Lung microvascular endothelial cell (primary cell): ENCODE measurements at regions not wholly inside any gene's neighbourhood (a gene's known extent, or its start where the extent isn't known, plus 50 kb on each side); places are given as distances from the start of the nearest gene placed in this dataset.
A peak's percentile ranks its signal among the peaks of the same experiment; 100 is the strongest.

Experiments used
- DNase-seq, 2 donors: peaks; one replicate each; pipeline versions ENCODE4 v3.0.0 to v3.0.0-alpha.2; 2010; ENCODE audit warnings: low read depth in 2 of 2

GRCh38 chr9:81532251-81532650 is 157.1 kb downstream of the TLE1 start:
- no peak for DNase-seq

GRCh38 chr9:81531511-81531910 is 157.8 kb downstream of the TLE1 start:
- no peak for DNase-seq

- DNase-seq: no peak
Measured at GRCh38 chr9:81530846-81531245, 158.5 kb downstream of the TLE1 start.

- no peak for DNase-seq
Measured at GRCh38 chr9:81530310-81530810, 159.0 kb downstream of the TLE1 start.

- peak; percentile 50 to 59 for DNase-seq
Measured at GRCh38 chr9:81529556-81530193, 159.7 kb downstream of the TLE1 start.

- peak in 1 of 2 donors; percentile 51 for DNase-seq
Measured at GRCh38 chr9:81526587-81526986, 162.8 kb downstream of the TLE1 start.

GRCh38 chr9:81522716-81523551 is 166.4 kb downstream of the TLE1 start:
- peak; percentile 78 to 88 for DNase-seq

- no peak for DNase-seq
Measured at GRCh38 chr9:81521892-81522291, 167.5 kb downstream of the TLE1 start.

- DNase-seq: peak in 1 of 2 donors; percentile 4
Measured at GRCh38 chr9:81519816-81520495, 169.4 kb downstream of the TLE1 start.

- DNase-seq: no peak
Measured at GRCh38 chr9:81517954-81518353, 171.4 kb downstream of the TLE1 start.

- DNase-seq: no peak
Measured at GRCh38 chr9:81513059-81513458, 176.3 kb downstream of the TLE1 start.

GRCh38 chr9:81512641-81513040 is 176.7 kb downstream of the TLE1 start:
- no peak for DNase-seq

- no peak for DNase-seq
Measured at GRCh38 chr9:81508476-81508875, 180.9 kb downstream of the TLE1 start.

- DNase-seq: no peak
Measured at GRCh38 chr9:81506941-81507864, 182.1 kb downstream of the TLE1 start.

GRCh38 chr9:81499594-81499993 is 189.8 kb downstream of the TLE1 start:
- no peak for DNase-seq

GRCh38 chr9:81499021-81499454 is 190.3 kb downstream of the TLE1 start:
- DNase-seq: peak in 1 of 2 donors; percentile 39

GRCh38 chr9:81498576-81498975 is 190.8 kb downstream of the TLE1 start:
- DNase-seq: no peak

- no peak for DNase-seq
Measured at GRCh38 chr9:81497091-81497490, 192.3 kb downstream of the TLE1 start.

- DNase-seq: peak in 1 of 2 donors; percentile 37
Measured at GRCh38 chr9:81492710-81493447, 196.5 kb downstream of the TLE1 start.

GRCh38 chr9:81490605-81491331 is 198.6 kb downstream of the TLE1 start:
- DNase-seq: peak; percentile 40 to 48
